ENCODE measurements at regions not wholly inside any gene's neighbourhood (a gene's known extent, or its start where the extent isn't known, plus 50 kb on each side); places are given as distances from the start of the nearest gene placed in this dataset.
"Not testable (repeated sequence)": the region's sequence is repeated elsewhere in the genome, so short reads cannot be mapped to it uniquely, and the experiment has no call there.

- Mint-ChIP-seq H3K27ac (no peak overlapping the region), H3K36me3 (no peaks in the 10 kb centered on the region), H3K4me3 (no peak overlapping the region), H3K27me3 (peaks cover 17% of the 10 kb centered on the region), H3K4me1 (no peaks in the 10 kb centered on the region), H3K9me3 (peaks cover 2% of the 10 kb centered on the region)
- DNase-seq (no peak), ATAC-seq (ENCODE audit: low read depth) (no peak)
- POLR2A ChIA-PET = no interaction called here
These were observed 111.3 kb upstream of the TNPO1 start for GRCh38 chr5:72705178-72705577.

- Mint-ChIP-seq H3K36me3 (no peaks in the 10 kb centered on the region), H3K4me1 (no peaks in the 10 kb centered on the region), H3K27ac (no peak overlapping the region), H3K27me3 (peaks cover 17% of the 10 kb centered on the region), H3K9me3 (peaks cover 2% of the 10 kb centered on the region), H3K4me3 (no peak overlapping the region)
- ATAC-seq (ENCODE audit: low read depth) (no peak), DNase-seq (no peak)
- POLR2A ChIA-PET = no interaction called here
These were observed 112.6 kb upstream of the TNPO1 start for GRCh38 chr5:72703876-72704275.

- Mint-ChIP-seq H3K27me3 (peaks cover 17% of the 10 kb centered on the region), H3K4me3 (no peak overlapping the region), H3K36me3 (no peaks in the 10 kb centered on the region), H3K9me3 (peaks cover 2% of the 10 kb centered on the region), H3K4me1 (no peaks in the 10 kb centered on the region), H3K27ac (no peak overlapping the region)
- POLR2A ChIA-PET = no interaction called here
- DNase-seq = no peak
- no peak for ATAC-seq (ENCODE audit: low read depth)
These were observed 113.5 kb upstream of the TNPO1 start for GRCh38 chr5:72702881-72703434.

- ATAC-seq (ENCODE audit: low read depth); H3K4me1 Mint-ChIP-seq; H3K27ac Mint-ChIP-seq; H3K9me3 Mint-ChIP-seq; POLR2A ChIA-PET; H3K36me3 Mint-ChIP-seq; DNase-seq; H3K4me3 Mint-ChIP-seq: not testable (repeated sequence)
- peaks cover 14% of the 10 kb centered on the region for H3K27me3 Mint-ChIP-seq
These were observed 114.4 kb upstream of the TNPO1 start for GRCh38 chr5:72702105-72702504.

GRCh38 chr5:72698481-72698880, 118.0 kb upstream of the TNPO1 start:
- Mint-ChIP-seq H3K27me3 (peaks cover 19% of the 10 kb centered on the region), H3K4me3 (no peak overlapping the region), H3K4me1 (no peaks in the 10 kb centered on the region), H3K36me3 (no peaks in the 10 kb centered on the region), H3K9me3 (peaks cover 2% of the 10 kb centered on the region), H3K27ac (no peak overlapping the region)
- POLR2A ChIA-PET = no interaction called here
- ATAC-seq (ENCODE audit: low read depth) (no peak), DNase-seq (no peak)

GRCh38 chr5:72697622-72698021, 118.8 kb upstream of the TNPO1 start:
- Mint-ChIP-seq H3K36me3 (no peaks in the 10 kb centered on the region), H3K4me3 (no peak overlapping the region), H3K9me3 (peaks cover 2% of the 10 kb centered on the region), H3K4me1 (no peaks in the 10 kb centered on the region), H3K27me3 (peaks cover 21% of the 10 kb centered on the region), H3K27ac (no peak overlapping the region)
- ATAC-seq (ENCODE audit: low read depth) = no peak
- POLR2A ChIA-PET = no interaction called here
- DNase-seq = no peak

GRCh38 chr5:72695659-72696058, 120.8 kb upstream of the TNPO1 start:
- no peaks in the 10 kb centered on the region for H3K36me3 Mint-ChIP-seq
- H3K27me3 Mint-ChIP-seq = peaks cover 28% of the 10 kb centered on the region
- DNase-seq = no peak
- no peak overlapping the region for H3K4me3 Mint-ChIP-seq
- ATAC-seq (ENCODE audit: low read depth) = no peak
- POLR2A ChIA-PET = no interaction called here
- no peak overlapping the region for H3K27ac Mint-ChIP-seq
- no peaks in the 10 kb centered on the region for H3K4me1 Mint-ChIP-seq
- H3K9me3 Mint-ChIP-seq = no peaks in the 10 kb centered on the region

GRCh38 chr5:72694856-72695255, 121.6 kb upstream of the TNPO1 start:
- no peak for DNase-seq
- ATAC-seq (ENCODE audit: low read depth) = no peak
- Mint-ChIP-seq H3K9me3 (no peaks in the 10 kb centered on the region), H3K36me3 (no peaks in the 10 kb centered on the region), H3K27me3 (peaks cover 28% of the 10 kb centered on the region), H3K27ac (no peak overlapping the region), H3K4me3 (no peak overlapping the region), H3K4me1 (no peaks in the 10 kb centered on the region)
- POLR2A ChIA-PET = no interaction called here

- no peak overlapping the region for H3K27ac Mint-ChIP-seq
- no peak for DNase-seq
- H3K4me3 Mint-ChIP-seq = no peak overlapping the region
- H3K27me3 Mint-ChIP-seq = peaks cover 28% of the 10 kb centered on the region
- no peaks in the 10 kb centered on the region for H3K9me3 Mint-ChIP-seq
- H3K4me1 Mint-ChIP-seq = no peaks in the 10 kb centered on the region
- POLR2A ChIA-PET = no interaction called here
- ATAC-seq (ENCODE audit: low read depth) = no peak
- no peaks in the 10 kb centered on the region for H3K36me3 Mint-ChIP-seq
These were observed 122.8 kb upstream of the TNPO1 start for GRCh38 chr5:72693546-72694205.

GRCh38 chr5:72692651-72693442, 123.6 kb upstream of the TNPO1 start:
- no peak for ATAC-seq (ENCODE audit: low read depth)
- peaks cover 33% of the 10 kb centered on the region for H3K27me3 Mint-ChIP-seq
- H3K4me3 Mint-ChIP-seq = no peak overlapping the region
- no peak for DNase-seq
- H3K27ac Mint-ChIP-seq = no peak overlapping the region
- H3K36me3 Mint-ChIP-seq = no peaks in the 10 kb centered on the region
- H3K9me3 Mint-ChIP-seq = no peaks in the 10 kb centered on the region
- POLR2A ChIA-PET = no interaction called here
- no peaks in the 10 kb centered on the region for H3K4me1 Mint-ChIP-seq

GRCh38 chr5:72692231-72692637, 124.2 kb upstream of the TNPO1 start:
- H3K27me3 Mint-ChIP-seq = peaks cover 34% of the 10 kb centered on the region
- no peaks in the 10 kb centered on the region for H3K4me1 Mint-ChIP-seq
- no peaks in the 10 kb centered on the region for H3K36me3 Mint-ChIP-seq
- H3K27ac Mint-ChIP-seq = no peak overlapping the region
- ATAC-seq (ENCODE audit: low read depth) (no peak), DNase-seq (no peak)
- POLR2A ChIA-PET = no interaction called here
- no peaks in the 10 kb centered on the region for H3K9me3 Mint-ChIP-seq
- H3K4me3 Mint-ChIP-seq = no peak overlapping the region

GRCh38 chr5:72691751-72692150, 124.7 kb upstream of the TNPO1 start:
- POLR2A ChIA-PET = no interaction called here
- no peaks in the 10 kb centered on the region for H3K9me3 Mint-ChIP-seq

GRCh38 chr5:72688916-72689315, 127.5 kb upstream of the TNPO1 start:
- POLR2A ChIA-PET = no interaction called here
- Mint-ChIP-seq H3K36me3 (no peaks in the 10 kb centered on the region), H3K27me3 (peaks cover 29% of the 10 kb centered on the region), H3K4me3 (no peak overlapping the region), H3K27ac (no peak overlapping the region), H3K4me1 (no peaks in the 10 kb centered on the region), H3K9me3 (no peaks in the 10 kb centered on the region)
- DNase-seq = no peak
- no peak for ATAC-seq (ENCODE audit: low read depth)

More at GRCh38 chr5:72691751-72692150, 124.7 kb upstream of the TNPO1 start:
- Mint-ChIP-seq H3K27ac (no peak overlapping the region), H3K27me3 (peaks cover 34% of the 10 kb centered on the region), H3K4me3 (no peak overlapping the region), H3K4me1 (no peaks in the 10 kb centered on the region), H3K36me3 (no peaks in the 10 kb centered on the region)
- ATAC-seq (ENCODE audit: low read depth) (no peak), DNase-seq (no peak)

GRCh38 chr5:72687288-72687687, 129.2 kb upstream of the TNPO1 start:
- ATAC-seq (ENCODE audit: low read depth) (no peak), DNase-seq (no peak)
- no peak overlapping the region for H3K4me3 Mint-ChIP-seq
- H3K36me3 Mint-ChIP-seq = no peaks in the 10 kb centered on the region
- H3K27me3 Mint-ChIP-seq = peaks cover 25% of the 10 kb centered on the region
- POLR2A ChIA-PET = no interaction called here
- no peaks in the 10 kb centered on the region for H3K4me1 Mint-ChIP-seq
- H3K9me3 Mint-ChIP-seq = peaks cover 2% of the 10 kb centered on the region
- no peak overlapping the region for H3K27ac Mint-ChIP-seq

Measured in activated naive CD8-positive, alpha-beta T cell treated with anti-CD3 and anti-CD28 coated beads, Interleukin-2, amount 10 ng/mL, durations not matched to agents 7 days and 5 days (primary cell).